Smooth muscle cell (in vitro differentiated cells): ENCODE measurements at regions not wholly inside any gene's neighbourhood (a gene's known extent, or its start where the extent isn't known, plus 50 kb on each side); places are given as distances from the start of the nearest gene placed in this dataset.

Experiments
- DNase-seq: peaks from one replicate; lab custom pipeline; 2025; ENCODE audit not compliant: unreplicated experiment; lab: John Stamatoyannopoulos, UW
- H2AFZ ChIP-seq: fragments of 200-600 bp; sonication (generic); 2 replicates; pipeline ENCODE4 v1.6.0; 2016; ENCODE audit warnings: antibody characterized with exemption, low read depth, mild to moderate bottlenecking
- H3F3A ChIP-seq: fragments of 200-600 bp; sonication (generic); 2 replicates; pipeline ENCODE4 v1.6.0; 2017; ENCODE audit warnings: antibody characterized with exemption, low read depth
- H3K27ac ChIP-seq: fragments of 200-600 bp; sonication (generic); 2 replicates; pipeline ENCODE4 v1.5.1; 2016; ENCODE audit warnings: low read depth, mild to moderate bottlenecking
- H3K27me3 ChIP-seq: fragments of 200-600 bp; sonication (generic); 2 replicates; pipeline ENCODE4 v1.6.1; 2016; ENCODE audit warnings: low read depth, mild to moderate bottlenecking
- H3K36me3 ChIP-seq: fragments of 200-600 bp; sonication (generic); 2 replicates; pipeline ENCODE4 v1.5.1; 2016; ENCODE audit warnings: low read depth
- H3K4me1 ChIP-seq: fragments of 200-600 bp; sonication (generic); 2 replicates; pipeline ENCODE4 v1.5.1; 2016; ENCODE audit warnings: low read depth
- H3K4me2 ChIP-seq: fragments of 200-600 bp; sonication (generic); 2 replicates; pipeline ENCODE4 v1.6.0; 2016; ENCODE audit warnings: mild to moderate bottlenecking
- H3K4me3 ChIP-seq: fragments of 200-600 bp; sonication (generic); 2 replicates; pipeline ENCODE4 v1.5.1; 2016; ENCODE audit warnings: mild to moderate bottlenecking
- H3K79me2 ChIP-seq: fragments of 200-600 bp; sonication (generic); 2 replicates; pipeline ENCODE4 v1.6.0; 2016; ENCODE audit warnings: low read depth, mild to moderate bottlenecking
- H3K9ac ChIP-seq: fragments of 200-600 bp; sonication (generic); 2 replicates; pipeline ENCODE4 v1.6.0; 2016; ENCODE audit warnings: low read depth
- H3K9me3 ChIP-seq: fragments of 200-600 bp; sonication (generic); replicated peaks from 2 replicates; pipeline ENCODE4 v1.5.1; 2016; ENCODE audit warnings: low read depth
- H4K20me1 ChIP-seq: fragments of 200-600 bp; sonication (generic); 2 replicates; pipeline ENCODE4 v1.6.0; 2016; ENCODE audit warnings: low read depth
- CTCF ChIP-seq: fragments of 200-600 bp; sonication (generic); IDR thresholded peaks from 2 replicates; pipeline ENCODE4 v1.5.1; 2017; ENCODE audit warnings: borderline replicate concordance, mild to moderate bottlenecking, antibody characterized with exemption; ENCODE audit not compliant: insufficient read depth, poor library complexity, severe bottlenecking
- WGBS: methylation state at CpG from one replicate; pipeline ENCODE4 v1.1.7; 2016; ENCODE audit warnings: low lambda C conversion rate; 5-methylcytosine and 5-hydroxymethylcytosine counted together

GRCh38 chr11:42112866-42113265, 653.4 kb upstream of the LRRC4C start:
- H3K4me1 ChIP-seq = no peaks in the 10 kb centered on the region
- no peak overlapping the region for H3K27ac ChIP-seq
- H4K20me1 ChIP-seq = no peaks in the 10 kb centered on the region
- no peak overlapping the region for H3K4me2 ChIP-seq
- no peaks in the 10 kb centered on the region for H3K36me3 ChIP-seq
- H3K4me3 ChIP-seq = no peak overlapping the region
- DNase-seq = no peak
- H3K9me3 ChIP-seq = no peaks in the 10 kb centered on the region
- 67% methylated on average over 1 of the region's 1 CpG for WGBS
- H3K79me2 ChIP-seq = no peaks in the 10 kb centered on the region
- H2AFZ ChIP-seq = no peak overlapping the region
- no peaks in the 10 kb centered on the region for H3K27me3 ChIP-seq
- no peak overlapping the region for H3K9ac ChIP-seq
- no peaks in the 10 kb centered on the region for H3F3A ChIP-seq
- TF ChIP-seq CTCF = no peak

GRCh38 chr11:42114927-42115326, 655.5 kb upstream of the LRRC4C start:
- no peaks in the 10 kb centered on the region for H3K4me1 ChIP-seq
- H3K4me2 ChIP-seq = no peak overlapping the region
- no peaks in the 10 kb centered on the region for H3K36me3 ChIP-seq
- DNase-seq = no peak
- no peak overlapping the region for H2AFZ ChIP-seq
- no peaks in the 10 kb centered on the region for H3K79me2 ChIP-seq
- H3F3A ChIP-seq = no peaks in the 10 kb centered on the region
- no peak overlapping the region for H3K27ac ChIP-seq
- TF ChIP-seq CTCF = no peak
- no peak overlapping the region for H3K9ac ChIP-seq
- H4K20me1 ChIP-seq = no peaks in the 10 kb centered on the region
- H3K4me3 ChIP-seq = no peak overlapping the region
- 76% methylated on average over 1 of the region's 1 CpG for WGBS
- no peaks in the 10 kb centered on the region for H3K27me3 ChIP-seq
- H3K9me3 ChIP-seq = no peaks in the 10 kb centered on the region

- no peaks in the 10 kb centered on the region for H3K27me3 ChIP-seq
- no peak overlapping the region for H3K4me3 ChIP-seq
- H3K27ac ChIP-seq = no peak overlapping the region
These were observed 679.0 kb upstream of the LRRC4C start for GRCh38 chr11:42138454-42138853.

More at GRCh38 chr11:42138454-42138853, 679.0 kb upstream of the LRRC4C start:
- H3K4me1 ChIP-seq = no peaks in the 10 kb centered on the region
- H3K36me3 ChIP-seq = no peaks in the 10 kb centered on the region
- no peak for DNase-seq
- H2AFZ ChIP-seq = no peak overlapping the region
- no peak overlapping the region for H3K9ac ChIP-seq
- H3K79me2 ChIP-seq = no peaks in the 10 kb centered on the region
- no peaks in the 10 kb centered on the region for H4K20me1 ChIP-seq
- WGBS = 81% methylated on average over 1 of the region's 1 CpG
- H3K9me3 ChIP-seq = no peaks in the 10 kb centered on the region
- no peaks in the 10 kb centered on the region for H3F3A ChIP-seq
- no peak for TF ChIP-seq CTCF
- no peak overlapping the region for H3K4me2 ChIP-seq
